Breast epithelium (tissue), 3 donors: ENCODE measurements at regions not wholly inside any gene's neighbourhood (a gene's known extent, or its start where the extent isn't known, plus 50 kb on each side); places are given as distances from the start of the nearest gene placed in this dataset.

ENCODE experiments used
- POLR2A ChIP-seq: fragments of 450-650 bp; IDR thresholded peaks from one replicate; pipeline ENCODE4 v1.6.1; 2016; ENCODE audit warnings: antibody characterized with exemption, mild to moderate bottlenecking, moderate library complexity
- POLR2AphosphoS5 ChIP-seq, 3 donors: sonication (generic); formaldehyde crosslinking; IDR thresholded peaks; one replicate each; pipeline ENCODE4 v1.6.1; 2017; ENCODE audit warnings: antibody characterized with exemption in 3 of 3
- TF ChIP-seq, protein P1 (sequence below), 3 donors: fragments of 450-650 bp; IDR thresholded peaks; one replicate each; pipeline ENCODE4 v1.5.1; 2016 to 2017; ENCODE audit warnings: antibody characterized with exemption in 3 of 3, mild to moderate bottlenecking in 3 of 3, moderate library complexity in 3 of 3

DNA sequence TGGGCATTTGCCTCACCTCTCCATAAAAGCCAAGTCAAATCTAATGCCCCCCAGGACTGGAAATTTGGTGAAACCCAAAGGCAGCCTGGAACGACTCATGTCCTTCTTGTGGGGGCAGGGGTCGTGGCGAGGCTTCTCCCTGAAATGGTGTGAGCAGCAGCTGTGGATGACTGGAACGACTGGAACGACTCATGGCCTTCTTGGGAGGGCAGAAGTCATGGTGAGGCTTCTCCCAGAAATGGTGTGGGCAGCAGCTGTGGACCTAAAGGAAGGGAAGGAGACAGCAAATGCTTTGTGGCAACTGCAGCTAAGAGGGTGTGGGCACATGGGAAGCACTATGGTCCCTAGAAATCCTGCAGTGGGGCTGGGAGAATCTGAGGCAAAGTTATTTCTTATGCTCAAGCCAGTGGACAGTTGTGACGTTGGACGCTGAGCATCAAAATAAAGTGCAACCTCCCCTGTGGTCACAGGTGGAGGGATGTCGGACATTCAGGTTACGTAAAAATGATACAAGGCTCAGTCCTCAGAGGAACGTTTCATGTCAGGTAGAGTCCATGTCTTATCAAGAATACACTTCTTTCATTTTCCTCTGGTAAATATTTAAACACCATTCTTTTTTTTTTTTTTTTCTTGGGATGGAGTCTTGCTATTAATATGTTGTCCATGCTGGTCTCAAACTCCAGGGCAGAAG, 107.0 kb upstream of the KIF5B start:
- TF ChIP-seq, protein P1, sequence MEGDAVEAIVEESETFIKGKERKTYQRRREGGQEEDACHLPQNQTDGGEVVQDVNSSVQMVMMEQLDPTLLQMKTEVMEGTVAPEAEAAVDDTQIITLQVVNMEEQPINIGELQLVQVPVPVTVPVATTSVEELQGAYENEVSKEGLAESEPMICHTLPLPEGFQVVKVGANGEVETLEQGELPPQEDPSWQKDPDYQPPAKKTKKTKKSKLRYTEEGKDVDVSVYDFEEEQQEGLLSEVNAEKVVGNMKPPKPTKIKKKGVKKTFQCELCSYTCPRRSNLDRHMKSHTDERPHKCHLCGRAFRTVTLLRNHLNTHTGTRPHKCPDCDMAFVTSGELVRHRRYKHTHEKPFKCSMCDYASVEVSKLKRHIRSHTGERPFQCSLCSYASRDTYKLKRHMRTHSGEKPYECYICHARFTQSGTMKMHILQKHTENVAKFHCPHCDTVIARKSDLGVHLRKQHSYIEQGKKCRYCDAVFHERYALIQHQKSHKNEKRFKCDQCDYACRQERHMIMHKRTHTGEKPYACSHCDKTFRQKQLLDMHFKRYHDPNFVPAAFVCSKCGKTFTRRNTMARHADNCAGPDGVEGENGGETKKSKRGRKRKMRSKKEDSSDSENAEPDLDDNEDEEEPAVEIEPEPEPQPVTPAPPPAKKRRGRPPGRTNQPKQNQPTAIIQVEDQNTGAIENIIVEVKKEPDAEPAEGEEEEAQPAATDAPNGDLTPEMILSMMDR (IDR thresholded peaks at IDR 0.05): no peak
- TF ChIP-seq POLR2A: no peak
- no peak for TF ChIP-seq POLR2AphosphoS5 (IDR thresholded peaks at IDR 0.05)
